NCI-H187 (cell line): ENCODE measurements at regions not wholly inside any gene's neighbourhood (a gene's known extent, or its start where the extent isn't known, plus 50 kb on each side); places are given as distances from the start of the nearest gene placed in this dataset.

Experiments
- DNase-seq, 2 experiments: peaks; one replicate each; lab custom pipeline; 2025; lab: John Stamatoyannopoulos, UW

GRCh38 chr9:119829748-119830147 lies 460.5 kb upstream of the BRINP1 start:
- DNase-seq = no peak

GRCh38 chr9:119829186-119829585 lies 460.0 kb upstream of the BRINP1 start:
- DNase-seq = no peak

GRCh38 chr9:119827526-119827925 lies 458.3 kb upstream of the BRINP1 start:
- no peak for DNase-seq

GRCh38 chr9:119827126-119827525 lies 457.9 kb upstream of the BRINP1 start:
- no peak for DNase-seq

GRCh38 chr9:119818726-119819435 lies 449.6 kb upstream of the BRINP1 start:
- no peak for DNase-seq

GRCh38 chr9:119810645-119811429 lies 441.6 kb upstream of the BRINP1 start:
- no peak for DNase-seq

- DNase-seq = no peak
These were observed 434.4 kb upstream of the BRINP1 start for GRCh38 chr9:119803679-119804078.

- DNase-seq = no peak
These were observed 433.4 kb upstream of the BRINP1 start for GRCh38 chr9:119802621-119803020.

GRCh38 chr9:119802133-119802532 lies 432.9 kb upstream of the BRINP1 start:
- no peak for DNase-seq

- no peak for DNase-seq
These were observed 432.1 kb upstream of the BRINP1 start for GRCh38 chr9:119801311-119801710.

- no peak for DNase-seq
These were observed 426.2 kb upstream of the BRINP1 start for GRCh38 chr9:119795395-119795794.

- no peak for DNase-seq
These were observed 425.6 kb upstream of the BRINP1 start for GRCh38 chr9:119794836-119795235.

DNA sequence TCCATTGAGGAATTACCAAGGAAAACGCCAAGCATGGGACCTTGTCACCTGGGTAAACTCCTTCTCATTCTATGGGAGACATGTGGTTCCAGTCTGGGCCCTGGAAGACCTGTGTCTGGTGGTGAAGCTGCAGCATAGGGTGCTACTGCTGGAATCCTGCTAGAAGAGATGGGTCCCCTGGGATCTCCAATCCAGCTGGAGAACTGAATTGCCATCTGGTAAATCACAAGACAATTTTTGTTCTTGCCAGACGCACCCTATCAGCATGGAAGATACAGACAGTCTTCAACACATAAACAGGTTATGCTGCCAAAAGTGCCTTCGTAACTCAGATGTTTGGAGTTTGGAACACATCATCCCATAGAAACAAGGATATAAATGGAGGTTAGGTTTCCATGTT lies 424.0 kb upstream of the BRINP1 start:
- no peak for DNase-seq

- no peak for DNase-seq
These were observed 423.0 kb upstream of the BRINP1 start for GRCh38 chr9:119792242-119792641.

DNA sequence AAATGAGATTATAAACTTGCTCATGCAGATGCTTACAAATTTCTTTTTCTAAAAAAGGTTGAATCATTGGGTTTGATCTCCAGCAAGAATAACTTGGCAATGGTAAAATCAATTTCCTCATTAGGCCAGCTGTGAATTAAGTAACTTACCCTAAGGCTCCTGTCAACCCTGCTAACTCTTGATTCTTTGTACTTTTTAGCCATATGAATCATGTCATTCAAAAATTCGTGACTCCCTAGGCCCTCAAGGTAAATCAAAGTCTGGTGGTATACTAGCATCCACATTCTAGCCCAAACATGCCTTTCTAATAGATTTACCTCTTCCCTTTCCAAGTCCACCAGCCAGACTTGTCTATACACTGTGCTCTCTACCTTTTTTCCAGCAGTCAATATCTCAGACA lies 420.8 kb upstream of the BRINP1 start:
- no peak for DNase-seq

DNA sequence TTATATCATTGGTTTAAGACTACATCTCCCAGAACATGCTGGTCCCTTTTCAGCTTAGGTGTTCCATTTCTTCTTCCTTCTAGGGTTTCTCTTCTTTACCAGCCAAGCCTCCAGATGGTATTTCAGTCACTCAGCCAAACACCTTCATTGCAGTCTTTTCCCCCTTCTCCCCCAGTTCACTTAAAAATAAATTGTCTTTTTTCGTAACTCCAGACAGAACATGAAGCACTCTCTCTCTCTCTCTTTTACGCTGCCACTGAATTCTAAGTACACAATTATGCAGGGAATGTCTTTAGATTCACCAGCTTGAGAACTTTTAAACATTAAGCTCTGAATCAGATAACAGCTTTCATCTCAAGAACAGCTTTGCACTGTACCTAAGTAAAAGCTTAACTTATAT lies 419.7 kb upstream of the BRINP1 start:
- no peak for DNase-seq

GRCh38 chr9:119781886-119782285 lies 412.7 kb upstream of the BRINP1 start:
- DNase-seq = no peak

DNA sequence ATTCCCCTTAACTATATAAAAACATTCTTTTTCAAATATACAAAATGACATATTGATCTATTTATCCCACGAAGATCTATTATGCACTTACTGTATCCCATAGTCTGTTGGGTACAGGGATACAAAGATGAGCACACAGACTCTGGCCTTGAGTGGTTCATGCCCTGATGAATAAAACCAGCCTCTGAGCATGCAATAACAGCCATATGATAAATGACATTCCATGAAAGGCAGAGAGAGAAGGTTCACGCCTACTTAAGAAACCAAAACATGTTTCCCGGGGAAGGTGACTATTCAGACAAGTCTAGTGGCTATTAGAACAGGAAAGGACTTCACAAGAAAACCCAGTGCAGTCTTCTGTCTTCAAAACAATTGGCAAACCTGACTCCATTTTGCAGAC lies 406.2 kb upstream of the BRINP1 start:
- DNase-seq = no peak

- DNase-seq = no peak
These were observed 404.6 kb upstream of the BRINP1 start for GRCh38 chr9:119773823-119774222.

DNA sequence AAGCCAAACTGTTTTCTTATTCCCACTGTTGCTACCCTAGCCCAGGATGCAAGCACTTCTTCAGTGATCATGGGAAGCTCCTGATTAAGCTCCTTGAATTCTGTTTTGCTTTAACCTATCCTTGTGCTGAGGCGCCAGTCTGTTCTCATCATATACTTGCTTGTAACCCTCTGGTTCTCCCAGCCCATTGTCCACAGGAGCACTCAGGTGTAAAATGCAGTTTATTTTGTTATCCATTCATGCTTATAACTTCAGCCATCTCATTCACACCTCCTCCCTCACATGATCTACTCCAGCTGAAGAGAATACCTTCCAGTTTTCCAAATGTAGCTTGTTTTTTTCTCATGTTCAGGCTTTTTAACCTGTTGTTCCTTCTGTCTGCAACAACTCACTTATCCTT lies 402.1 kb upstream of the BRINP1 start:
- no peak for DNase-seq

DNA sequence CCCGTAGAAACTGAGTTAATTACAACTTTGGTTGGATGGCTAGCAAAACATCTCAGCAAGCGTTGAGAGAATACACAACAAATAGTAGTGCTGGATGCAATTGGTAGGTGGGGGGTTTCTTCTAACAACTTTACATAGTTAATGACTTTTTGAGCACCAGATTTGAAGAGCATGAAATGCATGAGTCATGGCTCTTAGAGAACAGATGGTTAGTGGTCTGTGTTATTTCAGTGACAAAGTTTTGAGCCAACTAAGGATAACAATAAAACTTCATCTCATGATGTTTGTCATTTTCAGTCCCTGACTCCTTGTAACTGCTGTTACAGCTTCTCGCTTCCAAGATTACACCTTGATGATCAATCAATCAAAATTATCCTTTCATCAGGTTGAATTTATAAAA lies 399.0 kb upstream of the BRINP1 start:
- DNase-seq = no peak

- DNase-seq = no peak
These were observed 396.5 kb upstream of the BRINP1 start for GRCh38 chr9:119765632-119766175.

DNA sequence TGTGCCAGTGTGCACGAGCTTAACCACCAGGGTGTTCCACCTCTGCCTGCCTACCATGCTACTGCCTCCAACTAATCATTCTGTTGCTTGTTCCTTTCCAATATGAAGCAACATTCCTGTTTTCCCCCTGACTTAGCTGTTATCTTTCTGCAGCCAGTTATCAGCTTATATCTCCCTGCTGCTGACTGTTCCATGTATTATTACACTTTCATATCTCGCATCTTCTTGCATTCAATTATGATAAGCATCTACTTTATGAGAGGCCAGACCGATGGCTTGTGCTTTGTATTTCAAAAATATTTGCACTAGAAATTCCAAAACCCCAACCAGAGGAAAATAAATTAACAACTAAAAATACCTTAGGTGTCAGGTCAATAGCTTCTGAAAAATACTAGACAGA lies 394.0 kb upstream of the BRINP1 start:
- no peak for DNase-seq
